Uterus (tissue), 3 donors: ENCODE measurements at regions not wholly inside any gene's neighbourhood (a gene's known extent, or its start where the extent isn't known, plus 50 kb on each side); places are given as distances from the start of the nearest gene placed in this dataset.

Source experiments
- DNase-seq, 2 donors: peaks; one replicate each; pipeline ENCODE4 v3.0.0-alpha.2; 2019 to 2020
- H3K27ac ChIP-seq, 2 donors: fragments of 200-600 bp; sonication (generic); 1 replicate in 1 of 2; 2 replicates in 1 of 2; pipeline ENCODE4 v1.5.1; 2016 to 2018
- H3K27me3 ChIP-seq, 2 donors: fragments of 200-600 bp; sonication (generic); one replicate each; pipeline ENCODE4 v1.5.1; 2018 to 2019; ENCODE audit warnings: control low read depth in 1 of 2
- H3K36me3 ChIP-seq, 2 donors: fragments of 200-600 bp; sonication (generic); one replicate each; pipeline ENCODE4 v1.5.1; 2019; ENCODE audit warnings: control low read depth in 1 of 2
- H3K4me1 ChIP-seq, 2 donors: fragments of 200-600 bp; sonication (generic); one replicate each; pipeline ENCODE4 v1.5.1; 2018 to 2019; ENCODE audit warnings: control low read depth in 1 of 2
- H3K4me3 ChIP-seq, 2 donors: fragments of 200-600 bp; sonication (generic); 1 replicate in 1 of 2; 2 replicates in 1 of 2; pipeline ENCODE4 v1.5.1; 2018 to 2019; ENCODE audit warnings: mild to moderate bottlenecking in 1 of 2
- H3K9me3 ChIP-seq, 2 donors: fragments of 200-600 bp; sonication (generic); one replicate each; pipeline ENCODE4 v1.5.1; 2019; ENCODE audit warnings: control low read depth in 1 of 2
- CTCF ChIP-seq, 4 experiments: fragments of 200-600 bp in 2 of 4; fragments of 450-650 bp in 2 of 4; sonication (generic) in 2 of 4; IDR thresholded peaks; one replicate each; pipeline ENCODE4 v1.5.1; 2016 to 2019; ENCODE audit warnings: antibody characterized with exemption in 4 of 4, mild to moderate bottlenecking in 2 of 4, moderate library complexity in 1 of 4
- POLR2A ChIP-seq, 2 donors: fragments of 450-650 bp; IDR thresholded peaks; one replicate each; pipeline ENCODE4 v1.6.1; 2016; ENCODE audit warnings: antibody characterized with exemption in 2 of 2, mild to moderate bottlenecking in 1 of 2, moderate library complexity in 1 of 2
- intact Hi-C: fragments of 100-400 bp; cut with DNase I; formaldehyde crosslinking; loops from one replicate; pipeline ENCODE4 v1.15.1; 2023; ENCODE audit warnings: low total_unique reads
- donor health status: DM: yes; HTN: yes; CAD: no.

GRCh38 chr5:92337772-92338234, 954.7 kb upstream of the ARRDC3 start:
- H3K36me3 ChIP-seq, result no peaks in the 10 kb centered on the region
- DNase-seq, result no peak
- intact Hi-C loops, result no loop called here
- no peaks in the 10 kb centered on the region for H3K27me3 ChIP-seq
- H3K27ac ChIP-seq, result no peak overlapping the region
- no peaks in the 10 kb centered on the region for H3K9me3 ChIP-seq
- H3K4me1 ChIP-seq, result no peaks in the 10 kb centered on the region
- H3K4me3 ChIP-seq, result no peak overlapping the region
- no peak for TF ChIP-seq CTCF (IDR thresholded peaks at IDR 0.05)
- TF ChIP-seq POLR2A (IDR thresholded peaks at IDR 0.05), result no peak

GRCh38 chr5:92332039-92332438, 948.9 kb upstream of the ARRDC3 start:
- Histone ChIP-seq H3K36me3 (no peaks in the 10 kb centered on the region), H3K4me1 (no peaks in the 10 kb centered on the region), H3K27ac (no peak overlapping the region), H3K4me3 (no peak overlapping the region), H3K27me3 (no peaks in the 10 kb centered on the region), H3K9me3 (no peaks in the 10 kb centered on the region)
- intact Hi-C loops, result no loop called here
- TF ChIP-seq CTCF (IDR thresholded peaks at IDR 0.05) (no peak), POLR2A (IDR thresholded peaks at IDR 0.05) (no peak)
- DNase-seq, result no peak

- TF ChIP-seq POLR2A (IDR thresholded peaks at IDR 0.05), result no peak
- no peak for TF ChIP-seq CTCF (IDR thresholded peaks at IDR 0.05)
- no peaks in the 10 kb centered on the region for H3K9me3 ChIP-seq
- no peaks in the 10 kb centered on the region for H3K36me3 ChIP-seq
- no peak for DNase-seq
- no peak overlapping the region for H3K4me3 ChIP-seq
- no peaks in the 10 kb centered on the region for H3K27me3 ChIP-seq
- intact Hi-C loops, result no loop called here
- no peaks in the 10 kb centered on the region for H3K4me1 ChIP-seq
- H3K27ac ChIP-seq, result no peak overlapping the region
Observed at GRCh38 chr5:92330365-92330764, 947.2 kb upstream of the ARRDC3 start.

GRCh38 chr5:92329759-92330158, 946.6 kb upstream of the ARRDC3 start:
- H3K27ac ChIP-seq, result no peak overlapping the region
- H3K4me1 ChIP-seq, result no peaks in the 10 kb centered on the region
- H3K4me3 ChIP-seq, result no peak overlapping the region
- H3K9me3 ChIP-seq, result no peaks in the 10 kb centered on the region
- no peaks in the 10 kb centered on the region for H3K36me3 ChIP-seq
- intact Hi-C loops, result no loop called here
- TF ChIP-seq POLR2A (IDR thresholded peaks at IDR 0.05) (no peak), CTCF (IDR thresholded peaks at IDR 0.05) (no peak)
- H3K27me3 ChIP-seq, result no peaks in the 10 kb centered on the region
- DNase-seq, result no peak

- Histone ChIP-seq H3K27ac (no peak overlapping the region), H3K4me1 (no peaks in the 10 kb centered on the region), H3K9me3 (no peaks in the 10 kb centered on the region), H3K36me3 (no peaks in the 10 kb centered on the region), H3K4me3 (no peak overlapping the region), H3K27me3 (no peaks in the 10 kb centered on the region)
- TF ChIP-seq CTCF (IDR thresholded peaks at IDR 0.05) (no peak), POLR2A (IDR thresholded peaks at IDR 0.05) (no peak)
- intact Hi-C loops, result no loop called here
- DNase-seq, result no peak
Observed at GRCh38 chr5:92328584-92329259, 945.6 kb upstream of the ARRDC3 start.
